Naive thymus-derived CD4-positive, alpha-beta T cell (primary cell): ENCODE measurements at regions not wholly inside any gene's neighbourhood (a gene's known extent, or its start where the extent isn't known, plus 50 kb on each side); places are given as distances from the start of the nearest gene placed in this dataset.

Source experiments
- ATAC-seq: fragments of 150-1000 bp; cut with Tn5 transposase; 2 replicates; pipeline ENCODE4 v1.10.0; 2021; ENCODE audit warnings: mild to moderate bottlenecking, moderate library complexity
- CTCF ChIA-PET: fragments of 350-600 bp; sonication (Branson Sonifier 250); formaldehyde crosslinking; loops from one replicate; lab custom pipeline; 2021; ENCODE audit warnings: antibody characterized with exemption; lab: Charles Lee
- POLR2A ChIA-PET: fragments of 350-600 bp; sonication (Branson Sonifier 250); formaldehyde crosslinking; loops from one replicate; lab custom pipeline; 2021; ENCODE audit warnings: antibody characterized with exemption, inconsistent platforms; lab: Charles Lee
- DNase-seq, 9 donors: peaks; one replicate each; pipeline versions ENCODE4 v3.0.0 to v3.0.0-alpha.2; 2020 to 2022; ENCODE audit warnings: mixed read lengths in 1 of 9
- H3K27ac ChIP-seq: one replicate; pipeline ENCODE4 v1.7.0; 2013; ENCODE audit warnings: mild to moderate bottlenecking, low read depth, low read length, moderate library complexity
- H3K27me3 ChIP-seq, 2 donors: one replicate each; pipeline ENCODE4 v1.7.0; 2013; ENCODE audit warnings: low read length in 2 of 2, mild to moderate bottlenecking in 2 of 2, moderate library complexity in 2 of 2; ENCODE audit not compliant: control insufficient read depth in 2 of 2, insufficient read depth in 2 of 2
- H3K36me3 ChIP-seq, 3 experiments: 1 replicate in 2 of 3; 2 replicates in 1 of 3; pipeline ENCODE4 v1.7.0; 2013; ENCODE audit warnings: low read length in 3 of 3, mild to moderate bottlenecking in 3 of 3, moderate library complexity in 1 of 3; ENCODE audit not compliant: insufficient read depth in 3 of 3, control insufficient read depth in 2 of 3
- H3K4me1 ChIP-seq, 2 donors: one replicate each; pipeline ENCODE4 v1.7.0; 2013; ENCODE audit warnings: low read length in 2 of 2, mild to moderate bottlenecking in 2 of 2, moderate library complexity in 1 of 2; ENCODE audit not compliant: control insufficient read depth in 2 of 2, insufficient read depth in 2 of 2
- H3K4me3 ChIP-seq: 2 replicates; pipeline ENCODE4 v1.7.0; 2013; ENCODE audit warnings: mild to moderate bottlenecking, low read length
- H3K9me3 ChIP-seq, 3 experiments: 1 replicate in 2 of 3; 2 replicates in 1 of 3; pipeline ENCODE4 v1.7.0; 2013; ENCODE audit warnings: low read length in 3 of 3; ENCODE audit not compliant: control insufficient read depth in 2 of 3
- H3K27ac Mint-ChIP-seq, 9 donors: one replicate each; pipeline ENCODE4 v1.8.0; 2020 to 2022; ENCODE audit warnings: mixed read lengths in 9 of 9, mild to moderate bottlenecking in 8 of 9, moderate library complexity in 5 of 9, inconsistent platforms in 2 of 9
- H3K27me3 Mint-ChIP-seq, 5 donors: one replicate each; pipeline ENCODE4 v1.8.0; 2021 to 2022; ENCODE audit warnings: mixed read lengths in 5 of 5, mild to moderate bottlenecking in 1 of 5
- H3K36me3 Mint-ChIP-seq, 5 donors: one replicate each; pipeline ENCODE4 v1.8.0; 2020 to 2022; ENCODE audit warnings: mixed read lengths in 5 of 5, mild to moderate bottlenecking in 3 of 5, inconsistent platforms in 1 of 5
- H3K4me1 Mint-ChIP-seq, 7 donors: one replicate each; pipeline ENCODE4 v1.8.0; 2020 to 2022; ENCODE audit warnings: mixed read lengths in 7 of 7, mild to moderate bottlenecking in 3 of 7, inconsistent platforms in 1 of 7
- H3K4me3 Mint-ChIP-seq, 10 donors: one replicate each; pipeline ENCODE4 v1.8.0; 2020 to 2022; ENCODE audit warnings: mild to moderate bottlenecking in 10 of 10, mixed read lengths in 10 of 10, moderate library complexity in 6 of 10, inconsistent platforms in 2 of 10
- H3K9me3 Mint-ChIP-seq, 11 donors: one replicate each; pipeline ENCODE4 v1.8.0; 2020 to 2022; ENCODE audit warnings: mixed read lengths in 11 of 11, mild to moderate bottlenecking in 4 of 11, inconsistent platforms in 1 of 11, moderate library complexity in 1 of 11
- intact Hi-C, 2 donors: fragments of 100-400 bp; cut with micrococcal nuclease; formaldehyde crosslinking; loops; one replicate each; pipeline ENCODE4 v1.15.1; 2023

- H3K27me3 ChIP-seq = no peaks in the 10 kb centered on the region
- peaks cover 12% of the 10 kb centered on the region in 2 donors for H3K4me1 ChIP-seq
- Mint-ChIP-seq H3K4me1 (peaks cover 16 to 27% (median 22%) of the 10 kb centered on the region in 7 donors), H3K36me3 (peaks cover 0 to 4% (median 0%) of the 10 kb centered on the region in 5 donors), H3K27ac (no peak overlapping the region), H3K9me3 (no peaks in the 10 kb centered on the region), H3K4me3 (no peak overlapping the region), H3K27me3 (peaks cover 4 to 41% (median 13%) of the 10 kb centered on the region in 5 donors)
- H3K4me3 ChIP-seq = no peak overlapping the region
- no peaks in the 10 kb centered on the region for H3K9me3 ChIP-seq
- ATAC-seq (no peak), DNase-seq (no peak)
- intact Hi-C loops = no loop called here
- no peak overlapping the region for H3K27ac ChIP-seq
- ChIA-PET POLR2A (no interaction called here), CTCF (no interaction called here)
- H3K36me3 ChIP-seq = no peaks in the 10 kb centered on the region
Measured at GRCh38 chr18:54720620-54721019, 107.7 kb upstream of the RAB27B start.

- Histone ChIP-seq H3K4me1 (no peaks in the 10 kb centered on the region), H3K4me3 (no peak overlapping the region), H3K27me3 (peaks cover 0 to 2% of the 10 kb centered on the region in 2 donors), H3K27ac (no peak overlapping the region), H3K36me3 (no peaks in the 10 kb centered on the region), H3K9me3 (no peaks in the 10 kb centered on the region)
- ChIA-PET POLR2A (no interaction called here), CTCF (no interaction called here)
- Mint-ChIP-seq H3K27ac (no peak overlapping the region), H3K27me3 (peaks cover 5 to 35% (median 10%) of the 10 kb centered on the region in 5 donors), H3K9me3 (peaks cover 0 to 2% (median 0%) of the 10 kb centered on the region in 11 donors), H3K36me3 (no peaks in the 10 kb centered on the region), H3K4me3 (no peak overlapping the region), H3K4me1 (peaks cover 0 to 2% (median 0%) of the 10 kb centered on the region in 7 donors)
- DNase-seq (no peak), ATAC-seq (no peak)
- intact Hi-C loops = no loop called here
Measured at GRCh38 chr18:54726143-54726542, 102.1 kb upstream of the RAB27B start.

DNA sequence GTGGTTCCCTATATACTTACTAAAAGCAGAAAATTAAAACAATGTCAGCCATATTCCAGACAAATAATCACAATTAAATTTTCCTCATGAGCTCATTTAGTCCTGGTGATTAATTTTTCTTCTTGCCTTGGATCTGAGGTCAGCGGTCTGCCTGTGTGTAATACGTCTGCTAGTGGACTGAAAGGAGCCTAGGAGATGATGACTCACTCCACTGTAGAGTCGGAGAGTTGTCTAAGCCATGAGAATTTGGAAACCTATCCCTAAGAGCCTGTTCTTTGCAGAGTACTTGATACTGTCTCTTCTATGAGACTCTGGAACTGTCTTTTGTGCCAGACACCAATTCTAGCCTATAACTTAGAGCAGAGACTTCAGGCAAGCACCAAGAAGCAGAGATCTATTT, 94.2 kb upstream of the RAB27B start:
- Mint-ChIP-seq H3K27ac (no peak overlapping the region), H3K4me3 (no peak overlapping the region), H3K4me1 (no peaks in the 10 kb centered on the region), H3K27me3 (peaks cover 0 to 45% (median 5%) of the 10 kb centered on the region in 5 donors), H3K36me3 (no peaks in the 10 kb centered on the region), H3K9me3 (peaks cover 0 to 4% (median 0%) of the 10 kb centered on the region in 11 donors)
- H3K27me3 ChIP-seq = peaks cover 0 to under 1% of the 10 kb centered on the region in 2 donors
- no peak overlapping the region for H3K27ac ChIP-seq
- H3K9me3 ChIP-seq = no peaks in the 10 kb centered on the region
- no peaks in the 10 kb centered on the region for H3K36me3 ChIP-seq
- H3K4me1 ChIP-seq = no peaks in the 10 kb centered on the region
- no peak overlapping the region for H3K4me3 ChIP-seq
- ChIA-PET CTCF (no interaction called here), POLR2A (no interaction called here)
- intact Hi-C loops = no loop called here
- DNase-seq (no peak), ATAC-seq (no peak)

DNA sequence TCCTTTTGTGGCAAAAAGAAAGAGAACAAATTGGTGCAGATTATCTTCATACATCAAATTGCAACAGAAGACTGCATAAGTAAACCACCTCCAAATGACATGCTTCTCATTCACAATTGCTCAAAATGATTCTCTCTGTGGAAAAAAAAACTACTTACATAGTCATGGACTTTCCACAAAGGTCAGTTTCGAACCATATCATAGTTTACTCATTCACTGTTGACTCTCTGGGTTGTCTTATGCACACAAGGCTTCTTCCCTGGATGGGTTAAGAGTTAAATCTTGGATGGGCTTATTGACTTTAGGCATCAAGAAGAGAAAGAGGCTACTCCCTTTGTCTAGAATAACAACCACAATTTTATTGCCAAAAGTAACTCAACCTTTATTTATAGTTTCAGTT, 91.3 kb upstream of the RAB27B start:
- CTCF ChIA-PET = no interaction called here
- DNase-seq = no peak
- ATAC-seq = no peak
- no peaks in the 10 kb centered on the region for H3K4me1 ChIP-seq
- Mint-ChIP-seq H3K4me3 (no peak overlapping the region), H3K27me3 (peaks cover 0 to 27% (median 4%) of the 10 kb centered on the region in 5 donors), H3K4me1 (no peaks in the 10 kb centered on the region), H3K9me3 (peaks cover 0 to 4% (median 0%) of the 10 kb centered on the region in 11 donors), H3K27ac (no peak overlapping the region), H3K36me3 (no peaks in the 10 kb centered on the region)
- POLR2A ChIA-PET = no interaction called here
- H3K36me3 ChIP-seq = no peaks in the 10 kb centered on the region
- intact Hi-C loops = no loop called here
- H3K4me3 ChIP-seq = no peak overlapping the region
- no peaks in the 10 kb centered on the region for H3K27me3 ChIP-seq
- H3K27ac ChIP-seq = no peak overlapping the region
- no peaks in the 10 kb centered on the region for H3K9me3 ChIP-seq

GRCh38 chr18:54737986-54738385, 90.3 kb upstream of the RAB27B start:
- no peak for ATAC-seq
- Histone ChIP-seq H3K27ac (no peak overlapping the region), H3K4me3 (no peak overlapping the region), H3K36me3 (no peaks in the 10 kb centered on the region), H3K27me3 (no peaks in the 10 kb centered on the region), H3K9me3 (no peaks in the 10 kb centered on the region), H3K4me1 (no peaks in the 10 kb centered on the region)
- Mint-ChIP-seq H3K4me3 (no peak overlapping the region), H3K27ac (no peak overlapping the region), H3K36me3 (no peaks in the 10 kb centered on the region), H3K27me3 (peaks cover 0 to 23% (median 4%) of the 10 kb centered on the region in 5 donors), H3K4me1 (no peaks in the 10 kb centered on the region), H3K9me3 (peaks cover 0 to 4% (median 0%) of the 10 kb centered on the region in 11 donors)
- CTCF ChIA-PET = no interaction called here
- DNase-seq = no peak
- intact Hi-C loops = no loop called here
- POLR2A ChIA-PET = no interaction called here

GRCh38 chr18:54739476-54739875, 88.8 kb upstream of the RAB27B start:
- Mint-ChIP-seq H3K9me3 (peaks cover 0 to 4% (median 0%) of the 10 kb centered on the region in 11 donors), H3K27me3 (peaks cover 0 to 19% (median 0%) of the 10 kb centered on the region in 5 donors), H3K36me3 (peaks cover 0 to 3% (median 0%) of the 10 kb centered on the region in 5 donors), H3K4me3 (no peak overlapping the region), H3K27ac (no peak overlapping the region), H3K4me1 (no peaks in the 10 kb centered on the region)
- ChIA-PET CTCF (no interaction called here), POLR2A (no interaction called here)
- Histone ChIP-seq H3K4me3 (no peak overlapping the region), H3K9me3 (no peaks in the 10 kb centered on the region), H3K27me3 (no peaks in the 10 kb centered on the region), H3K4me1 (no peaks in the 10 kb centered on the region), H3K36me3 (no peaks in the 10 kb centered on the region), H3K27ac (no peak overlapping the region)
- no peak for ATAC-seq
- intact Hi-C loops = no loop called here
- no peak for DNase-seq

DNA sequence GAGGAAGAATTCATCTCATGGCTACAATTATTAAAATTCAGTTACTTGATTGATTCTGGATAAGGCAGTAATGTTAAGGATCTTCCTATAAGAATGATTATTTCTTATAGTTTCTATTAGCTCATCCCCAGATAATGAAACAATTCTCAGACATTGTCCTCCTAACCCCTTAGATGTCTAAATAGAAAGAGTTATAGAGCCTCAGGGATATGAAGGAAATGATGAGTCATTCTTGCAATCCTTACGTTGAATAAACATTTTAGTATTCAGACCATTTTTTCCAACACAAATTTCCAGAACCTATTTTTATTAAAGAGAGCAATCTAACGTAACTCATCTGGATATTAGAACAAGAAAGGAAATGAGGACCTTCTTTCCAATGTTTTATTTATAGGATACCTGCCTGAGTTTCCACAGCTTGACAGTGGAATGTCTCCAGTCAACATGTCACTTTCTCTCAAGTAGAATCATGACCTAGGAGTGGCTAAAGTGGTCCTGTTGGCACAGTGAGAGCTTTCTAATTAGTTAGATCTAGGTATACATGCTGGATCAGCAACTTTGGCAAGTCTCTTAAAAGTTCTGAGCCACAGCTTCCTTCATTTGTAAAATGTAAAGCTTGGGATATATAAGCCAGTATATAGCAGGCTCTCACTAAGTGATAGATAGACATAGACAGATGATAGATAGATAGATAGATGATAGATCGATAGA, 88.0 kb upstream of the RAB27B start:
- Histone ChIP-seq H3K27ac (no peak overlapping the region), H3K9me3 (no peaks in the 10 kb centered on the region), H3K4me1 (no peaks in the 10 kb centered on the region), H3K27me3 (no peaks in the 10 kb centered on the region), H3K36me3 (no peaks in the 10 kb centered on the region), H3K4me3 (no peak overlapping the region)
- ATAC-seq (no peak), DNase-seq (no peak)
- H3K36me3 Mint-ChIP-seq = peaks cover 0 to 3% (median 0%) of the 10 kb centered on the region in 5 donors
- CTCF ChIA-PET = no interaction called here
- peaks cover 0 to 19% (median 0%) of the 10 kb centered on the region in 5 donors for H3K27me3 Mint-ChIP-seq
- H3K9me3 Mint-ChIP-seq = peaks cover 0 to 4% (median 0%) of the 10 kb centered on the region in 11 donors
- intact Hi-C loops = no loop called here
- H3K27ac Mint-ChIP-seq = no peak overlapping the region
- H3K4me1 Mint-ChIP-seq = no peaks in the 10 kb centered on the region
- H3K4me3 Mint-ChIP-seq = no peak overlapping the region
- POLR2A ChIA-PET = no interaction called here
